Right lobe of liver (tissue), 4 donors: ENCODE measurements at regions not wholly inside any gene's neighbourhood (a gene's known extent, or its start where the extent isn't known, plus 50 kb on each side); places are given as distances from the start of the nearest gene placed in this dataset.

Source experiments
- POLR2A ChIP-seq: fragments of 450-650 bp; IDR thresholded peaks from one replicate; pipeline ENCODE4 v1.6.1; 2017; ENCODE audit warnings: antibody characterized with exemption, mild to moderate bottlenecking
- TF ChIP-seq, protein P1 (sequence below), 4 donors: fragments of 200-600 bp in 3 of 4; fragments of 450-650 bp in 1 of 4; IDR thresholded peaks; one replicate each; pipeline versions ENCODE4 v1.5.1 to v1.8.0; 2016 to 2022; ENCODE audit warnings: antibody characterized with exemption in 4 of 4, mild to moderate bottlenecking in 2 of 4
- donor health status: DM: no; HTN: no; CAD: no.
- donor health status: DM: no; HTN: no; CAD: no.
- donor health status: DM: no; HTN: yes; CAD: no.

DNA sequence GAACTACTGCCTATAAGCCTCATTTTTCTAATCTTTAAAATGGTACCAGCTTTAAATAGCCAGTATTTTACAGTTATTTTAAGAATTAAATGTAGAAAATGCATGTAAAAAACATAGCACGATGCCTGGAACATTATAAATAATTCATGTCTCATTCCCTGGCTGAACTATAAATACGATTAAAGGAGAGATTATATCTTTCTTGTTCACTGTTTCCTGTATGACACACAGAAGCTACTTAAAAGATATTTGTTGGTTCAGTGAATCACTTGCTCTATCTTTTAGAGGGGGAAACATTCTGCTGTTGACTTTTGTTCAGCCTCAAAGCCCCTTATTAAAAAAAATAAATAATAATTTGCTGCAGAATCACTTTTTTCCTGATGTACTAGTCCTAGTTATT lies 406.9 kb downstream of the LRFN5 start:
- no peak for TF ChIP-seq POLR2A
- TF ChIP-seq, protein P1, sequence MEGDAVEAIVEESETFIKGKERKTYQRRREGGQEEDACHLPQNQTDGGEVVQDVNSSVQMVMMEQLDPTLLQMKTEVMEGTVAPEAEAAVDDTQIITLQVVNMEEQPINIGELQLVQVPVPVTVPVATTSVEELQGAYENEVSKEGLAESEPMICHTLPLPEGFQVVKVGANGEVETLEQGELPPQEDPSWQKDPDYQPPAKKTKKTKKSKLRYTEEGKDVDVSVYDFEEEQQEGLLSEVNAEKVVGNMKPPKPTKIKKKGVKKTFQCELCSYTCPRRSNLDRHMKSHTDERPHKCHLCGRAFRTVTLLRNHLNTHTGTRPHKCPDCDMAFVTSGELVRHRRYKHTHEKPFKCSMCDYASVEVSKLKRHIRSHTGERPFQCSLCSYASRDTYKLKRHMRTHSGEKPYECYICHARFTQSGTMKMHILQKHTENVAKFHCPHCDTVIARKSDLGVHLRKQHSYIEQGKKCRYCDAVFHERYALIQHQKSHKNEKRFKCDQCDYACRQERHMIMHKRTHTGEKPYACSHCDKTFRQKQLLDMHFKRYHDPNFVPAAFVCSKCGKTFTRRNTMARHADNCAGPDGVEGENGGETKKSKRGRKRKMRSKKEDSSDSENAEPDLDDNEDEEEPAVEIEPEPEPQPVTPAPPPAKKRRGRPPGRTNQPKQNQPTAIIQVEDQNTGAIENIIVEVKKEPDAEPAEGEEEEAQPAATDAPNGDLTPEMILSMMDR (IDR thresholded peaks at IDR 0.05), result no peak
